ENCODE measurements at regions not wholly inside any gene's neighbourhood (a gene's known extent, or its start where the extent isn't known, plus 50 kb on each side); places are given as distances from the start of the nearest gene placed in this dataset.

DNA sequence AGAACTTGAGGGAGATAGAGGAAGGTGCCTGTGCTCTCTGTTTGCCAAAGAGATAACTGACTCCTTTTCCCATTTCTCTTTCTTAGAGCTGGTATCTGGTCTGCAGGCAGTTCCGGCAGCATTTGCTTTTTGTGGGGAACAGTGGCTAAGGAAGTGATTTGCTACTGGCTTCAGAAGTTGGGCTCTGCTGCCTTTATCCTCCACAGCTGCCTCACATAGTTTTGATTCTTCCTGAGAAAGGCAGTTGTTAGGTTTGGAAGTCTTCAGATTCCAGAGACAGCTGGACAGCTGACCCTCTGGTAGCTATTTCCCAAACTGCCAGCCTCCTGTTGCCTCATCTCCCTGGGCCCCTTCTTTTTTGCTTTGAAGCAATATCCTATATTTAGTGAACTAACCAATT, 62.6 kb upstream of the MACF1 start:
- DNase-seq = no peak

DNA sequence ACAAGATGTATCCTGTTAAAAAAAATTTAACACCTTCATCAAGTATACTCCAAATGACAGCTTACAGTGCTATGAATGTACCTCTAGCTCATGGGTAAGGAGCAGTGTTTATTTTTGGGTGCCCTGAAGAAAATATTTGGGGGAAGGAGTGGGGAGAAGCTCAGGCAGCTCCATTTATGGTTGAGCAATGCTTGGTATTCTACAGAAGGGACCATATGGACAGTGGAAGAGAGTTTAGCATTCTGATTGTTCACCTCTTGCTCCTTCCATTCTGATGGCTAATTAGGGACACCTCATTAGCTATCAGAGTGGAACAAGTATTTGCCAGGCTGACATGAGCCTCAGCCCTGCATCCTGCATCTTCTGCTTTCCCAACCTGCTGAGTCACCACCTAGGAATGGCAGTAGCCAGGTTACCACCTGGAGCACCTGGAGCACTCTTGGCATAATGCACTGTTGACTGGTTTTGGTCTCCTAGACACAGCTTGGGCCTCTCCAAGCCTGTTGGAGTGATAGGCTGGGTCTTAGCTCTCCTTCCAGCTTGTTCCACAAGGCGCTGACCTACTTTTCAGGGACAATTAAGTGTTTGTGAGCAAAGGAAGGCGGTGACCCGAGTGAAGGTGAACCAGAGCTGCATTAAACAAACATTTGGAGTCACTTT, 62.0 kb upstream of the MACF1 start:
- no peak for DNase-seq

DNA sequence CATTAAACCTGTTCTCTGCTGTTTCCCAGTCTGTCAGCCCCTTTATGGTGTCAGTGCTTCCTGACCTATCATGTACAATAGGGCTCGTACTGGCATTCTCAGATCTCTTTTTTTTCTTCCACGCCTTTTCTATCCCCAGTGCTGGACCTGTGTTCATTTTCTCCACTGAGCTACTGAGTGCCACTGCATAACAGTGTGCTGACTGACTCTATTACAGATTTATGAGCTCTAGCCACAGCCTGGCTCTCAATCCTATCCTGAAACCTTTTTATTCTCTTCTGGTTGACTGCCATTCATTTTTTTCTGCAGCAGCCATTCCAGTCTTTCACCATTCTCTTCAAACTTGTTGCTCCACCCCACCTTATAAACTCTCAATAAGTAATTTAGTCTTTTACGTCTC, 59.6 kb upstream of the MACF1 start:
- no peak for DNase-seq

DNA sequence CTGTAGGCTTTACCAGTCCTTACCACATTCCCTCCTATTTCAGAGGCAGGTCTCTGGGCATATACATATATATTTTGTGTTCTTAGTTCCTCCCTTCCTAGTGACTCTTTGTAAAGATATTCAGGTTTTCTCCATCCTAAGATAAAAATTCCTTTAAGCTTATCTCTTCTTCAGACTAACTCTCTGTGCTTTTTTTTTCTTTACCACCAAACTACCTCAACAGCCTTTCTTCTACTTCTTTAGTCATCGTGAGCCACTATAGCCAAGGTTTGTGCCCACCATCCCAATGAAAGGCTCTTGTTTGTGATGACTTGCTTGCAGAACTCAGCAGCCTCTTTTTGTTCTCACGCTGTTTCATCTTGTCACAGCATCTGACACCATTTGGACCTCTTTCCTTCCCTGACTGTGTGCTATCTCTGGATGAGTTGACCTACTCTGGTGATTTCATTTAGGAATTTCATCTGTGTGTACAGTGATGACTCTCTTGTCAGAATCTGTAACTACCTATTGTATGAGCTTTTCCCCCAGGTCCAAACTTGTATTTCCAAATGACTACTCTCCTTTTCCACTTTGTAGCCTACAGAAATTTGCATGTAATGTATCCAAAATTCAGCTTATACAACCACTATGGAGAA, 59.0 kb upstream of the MACF1 start:
- DNase-seq = no peak

DNA sequence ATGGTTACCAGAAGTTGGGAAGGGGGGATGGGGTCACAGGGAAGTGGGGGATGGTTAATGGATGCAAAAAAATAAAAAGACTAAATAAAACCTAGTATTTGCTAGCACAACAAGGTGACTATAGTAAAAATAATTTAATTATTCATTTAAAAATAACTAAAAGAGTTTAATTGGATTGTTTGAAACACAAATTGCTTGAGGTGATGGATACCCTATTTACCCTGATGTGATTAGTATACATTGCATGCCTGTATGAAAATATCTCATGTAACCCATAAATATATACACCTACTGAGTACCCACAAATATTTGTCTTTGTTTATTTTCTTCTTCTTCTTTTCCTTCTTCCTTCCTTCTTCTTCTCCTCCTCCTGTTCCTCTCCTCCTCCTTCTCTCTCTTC, 57.8 kb upstream of the MACF1 start:
- DNase-seq = no peak

DNA sequence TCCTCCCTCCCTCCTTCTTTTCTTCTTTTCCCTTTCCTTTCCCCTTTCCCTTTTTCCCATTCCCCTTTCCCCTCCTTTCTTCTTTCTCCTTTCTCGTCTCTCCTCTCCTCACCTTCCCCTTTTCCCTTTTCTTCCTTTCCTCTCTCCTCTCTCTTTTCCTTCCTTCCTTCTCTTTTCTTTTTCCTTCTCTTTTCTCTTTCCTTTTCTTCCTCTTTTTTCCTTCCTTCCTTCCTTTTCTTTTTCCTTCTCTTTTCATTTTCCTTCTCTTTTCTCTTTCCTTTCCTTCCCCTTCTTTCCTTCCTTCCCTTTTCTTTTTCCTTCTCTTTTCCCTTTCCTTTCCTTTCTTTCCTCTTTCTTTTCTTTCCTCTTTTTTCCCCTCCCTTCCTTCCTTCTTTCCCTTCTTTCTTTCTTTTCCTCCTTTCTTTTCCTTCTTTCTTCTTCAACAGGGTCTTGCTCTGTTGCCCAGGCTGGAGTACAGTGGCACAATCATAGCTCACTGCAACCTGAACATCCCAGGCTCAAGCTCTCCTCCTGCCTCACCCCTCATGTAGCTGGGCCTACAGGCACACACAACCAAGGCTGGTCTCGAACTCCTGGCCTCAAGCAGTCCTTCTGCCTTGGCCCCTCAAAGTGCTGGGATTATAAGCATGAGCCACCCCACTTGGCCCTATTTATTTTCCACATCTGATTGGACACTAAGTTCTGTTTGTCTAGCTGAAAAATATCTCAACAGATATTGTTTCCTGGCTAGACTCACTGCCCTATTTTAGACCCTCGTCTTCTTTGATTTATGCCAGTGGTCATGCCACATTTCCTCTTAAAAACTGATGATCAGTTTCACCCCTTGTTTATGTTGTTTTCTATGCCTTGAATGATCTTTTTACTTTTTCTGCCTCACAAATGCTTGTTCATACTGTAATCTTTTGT, 57.1 kb upstream of the MACF1 start:
- DNase-seq = no peak

DNA sequence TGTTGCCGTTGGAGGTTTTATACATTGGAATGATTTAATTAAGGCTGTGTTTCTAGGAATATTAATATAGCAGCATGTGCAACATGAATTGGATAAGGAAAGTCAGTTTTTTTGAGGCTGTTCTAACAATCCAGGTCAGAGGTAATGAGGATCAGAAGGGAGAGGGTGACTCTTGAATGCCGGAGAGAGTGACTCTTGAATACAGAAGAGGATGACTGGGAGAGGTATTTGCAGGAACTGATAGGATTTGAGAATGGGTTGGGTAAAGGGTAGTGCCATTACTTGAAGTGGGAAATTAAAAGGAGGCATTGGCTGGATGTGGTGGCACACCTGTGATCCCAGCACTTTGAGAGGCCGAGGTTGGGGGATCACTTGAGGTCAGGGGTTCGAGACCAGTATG, 55.6 kb upstream of the MACF1 start:
- no peak for DNase-seq

DNA sequence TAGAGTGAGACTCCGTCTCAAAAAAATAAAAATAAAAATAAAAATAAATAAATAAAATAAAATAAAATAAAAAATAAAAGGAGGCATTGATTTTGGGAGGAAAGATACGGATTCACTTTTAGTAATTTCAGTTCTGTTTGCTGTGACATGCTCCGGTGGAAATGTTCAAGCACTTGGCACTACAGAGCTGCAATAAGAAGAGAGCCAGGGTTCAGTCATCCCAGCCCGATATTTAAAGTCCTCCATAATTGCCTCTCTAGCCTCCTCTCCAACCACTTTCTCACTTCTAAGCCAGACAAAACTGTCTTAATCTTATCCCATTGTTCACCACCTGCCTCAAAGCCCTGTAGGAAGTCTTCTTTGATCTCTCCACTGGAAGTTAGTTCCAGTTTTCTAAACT, 55.0 kb upstream of the MACF1 start:
- no peak for DNase-seq

DNA sequence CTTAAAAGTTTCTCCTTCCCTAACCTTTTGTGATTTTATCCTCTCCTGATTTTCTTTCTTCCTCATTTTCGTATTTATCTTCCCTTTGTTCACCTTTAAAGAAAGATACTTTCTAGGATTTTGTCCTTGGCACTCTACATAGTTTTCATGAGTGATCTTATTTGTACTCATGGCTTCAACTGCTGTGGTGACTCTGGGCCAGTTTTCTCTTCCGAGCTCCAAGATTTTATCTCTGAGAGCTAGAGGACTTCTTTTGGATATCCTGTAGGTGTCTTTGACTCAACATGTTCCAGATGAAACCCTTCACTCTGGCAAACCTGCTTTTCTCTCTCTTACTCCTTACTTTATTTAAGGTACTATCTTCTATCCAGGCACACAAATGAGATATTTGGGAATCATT, 53.7 kb upstream of the MACF1 start:
- no peak for DNase-seq

DNA sequence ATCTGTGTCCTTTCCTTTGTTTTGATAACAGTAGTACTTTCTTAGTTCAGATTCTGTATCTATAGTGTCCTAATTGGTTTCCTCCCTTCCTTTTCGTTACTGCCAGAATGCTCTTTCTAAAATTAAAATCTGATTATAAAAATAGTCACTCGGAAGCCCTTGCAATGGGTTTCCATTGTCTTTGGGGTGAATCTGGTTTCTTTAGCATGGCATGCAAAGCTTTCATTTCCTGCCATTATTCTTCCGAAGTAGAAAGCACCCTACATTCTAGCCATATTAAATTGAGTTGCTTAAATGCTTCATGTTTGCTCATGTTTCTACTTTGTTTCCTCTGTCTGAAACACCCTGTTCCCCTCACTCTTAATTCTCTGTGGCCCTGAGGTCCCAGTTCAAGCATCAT, 53.2 kb upstream of the MACF1 start:
- no peak for DNase-seq

DNA sequence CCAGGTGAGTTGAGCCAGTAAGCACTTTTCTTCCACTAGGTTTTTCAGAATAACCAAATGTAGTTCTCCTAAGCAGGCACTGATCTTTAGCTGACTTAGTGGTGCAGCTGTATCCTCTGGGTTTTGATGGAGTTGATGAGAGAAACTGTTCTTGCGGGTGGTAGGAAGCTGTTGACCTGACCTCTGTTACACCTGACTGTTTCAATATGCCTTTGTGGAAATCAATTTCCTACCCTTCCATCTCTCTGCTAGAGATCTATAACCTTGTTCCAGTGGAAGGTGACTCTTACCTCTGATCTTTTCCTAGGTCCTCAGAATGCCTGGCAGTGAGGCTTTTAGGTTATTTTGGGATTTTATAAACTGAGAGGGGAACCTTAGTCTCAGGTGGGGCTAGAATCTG, 51.6 kb upstream of the MACF1 start:
- no peak for DNase-seq

DNA sequence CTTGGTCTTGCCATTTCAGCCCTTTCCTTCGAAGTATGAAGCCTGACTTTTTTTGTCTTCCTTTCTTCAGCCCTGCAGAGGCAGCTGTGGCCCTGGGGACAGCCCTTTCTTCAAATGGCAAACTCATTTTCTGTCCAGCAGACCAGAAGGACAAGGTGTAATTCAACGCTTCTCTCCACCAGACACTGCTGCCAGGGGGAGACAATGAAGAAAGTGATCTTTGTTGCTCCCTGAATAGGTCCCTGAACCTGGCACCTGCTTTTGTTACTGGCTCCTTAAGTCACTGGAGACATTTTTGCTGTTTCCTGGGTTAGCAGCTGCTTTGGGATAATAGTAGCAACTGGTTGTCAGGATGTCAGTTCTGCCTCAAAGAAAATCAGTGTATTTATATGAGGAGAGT, 50.8 kb upstream of the MACF1 start:
- no peak for DNase-seq

DNA sequence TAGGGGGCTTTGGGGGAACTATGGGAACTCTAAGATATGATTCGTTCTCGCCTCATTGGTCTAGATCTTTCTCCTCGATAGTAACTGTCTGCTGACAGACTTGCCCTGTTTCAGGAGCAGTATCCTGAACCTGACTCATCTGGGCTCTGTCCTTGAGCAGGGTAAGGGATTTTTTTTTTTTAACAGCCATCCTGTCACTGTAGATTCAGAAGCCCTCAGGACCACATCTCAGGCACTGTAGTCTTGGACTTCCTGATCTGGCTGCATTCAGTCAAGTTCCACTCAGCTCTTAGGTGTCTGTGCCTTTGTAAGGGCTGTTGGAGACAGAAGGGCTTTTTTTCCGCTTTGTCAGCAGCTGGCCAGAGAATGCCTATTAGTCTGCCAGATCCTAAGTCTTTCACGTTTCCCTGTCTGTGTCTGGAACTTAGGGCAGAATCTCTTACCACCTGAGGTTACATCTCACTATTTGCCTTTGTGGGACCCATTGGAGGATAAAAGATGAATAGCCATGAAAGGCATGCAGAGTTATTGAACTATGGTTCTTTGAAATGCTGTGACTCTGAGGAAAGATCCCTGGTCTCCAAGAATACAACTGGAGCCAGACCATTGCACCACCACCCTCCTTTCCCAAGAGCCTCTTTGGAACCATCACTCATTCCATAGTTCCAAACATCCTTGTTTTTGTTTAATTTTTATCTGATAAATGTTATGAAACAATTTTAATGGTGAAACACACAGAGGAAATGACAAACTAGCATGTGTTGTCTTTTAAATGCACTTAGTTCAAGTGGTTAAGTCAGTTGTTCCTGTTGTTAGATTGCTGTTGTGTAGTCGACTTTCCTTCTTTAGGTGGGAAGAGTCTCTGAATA, 49.7 kb upstream of the MACF1 start:
- DNase-seq = no peak
